Stimulated activated CD4-positive, alpha-beta T cell treated with anti-CD3 and anti-CD28 coated beads, TNF-alpha, amount 100 ng/mL, for 1 hour (primary cell): ENCODE measurements at regions not wholly inside any gene's neighbourhood (a gene's known extent, or its start where the extent isn't known, plus 50 kb on each side); places are given as distances from the start of the nearest gene placed in this dataset.
"Not testable (repeated sequence)": the region's sequence is repeated elsewhere in the genome, so short reads cannot be mapped to it uniquely, and the experiment has no call there.

Source experiments
- DNase-seq, 3 donors: peaks; one replicate each; pipeline ENCODE4 v3.0.0-alpha.2; 2020; ENCODE audit warnings: low read depth in 3 of 3, low spot score in 1 of 3

DNA sequence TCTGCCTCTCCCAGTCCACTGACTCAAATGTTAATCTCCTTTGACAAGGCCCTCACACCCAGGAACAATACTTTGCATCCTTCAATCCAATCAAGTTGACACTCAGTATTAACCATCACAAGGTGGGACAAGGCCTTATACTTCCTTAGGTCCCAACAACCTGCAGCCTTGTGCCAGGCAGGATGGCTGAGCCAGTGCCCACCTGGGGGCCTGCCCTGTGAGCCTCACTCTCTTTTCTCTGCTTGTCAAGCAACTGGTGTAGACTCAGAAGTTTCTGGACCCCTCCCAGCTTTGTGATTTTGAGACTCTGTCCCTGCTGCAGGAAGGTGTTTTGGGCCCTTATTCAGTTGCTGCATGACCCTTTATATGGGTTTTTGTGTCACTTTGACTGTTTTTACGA is 310.0 kb upstream of the C1orf174 start:
- DNase-seq: no peak

GRCh38 chr1:4212796-4213195 is 312.7 kb upstream of the C1orf174 start:
- no peak for DNase-seq

DNA sequence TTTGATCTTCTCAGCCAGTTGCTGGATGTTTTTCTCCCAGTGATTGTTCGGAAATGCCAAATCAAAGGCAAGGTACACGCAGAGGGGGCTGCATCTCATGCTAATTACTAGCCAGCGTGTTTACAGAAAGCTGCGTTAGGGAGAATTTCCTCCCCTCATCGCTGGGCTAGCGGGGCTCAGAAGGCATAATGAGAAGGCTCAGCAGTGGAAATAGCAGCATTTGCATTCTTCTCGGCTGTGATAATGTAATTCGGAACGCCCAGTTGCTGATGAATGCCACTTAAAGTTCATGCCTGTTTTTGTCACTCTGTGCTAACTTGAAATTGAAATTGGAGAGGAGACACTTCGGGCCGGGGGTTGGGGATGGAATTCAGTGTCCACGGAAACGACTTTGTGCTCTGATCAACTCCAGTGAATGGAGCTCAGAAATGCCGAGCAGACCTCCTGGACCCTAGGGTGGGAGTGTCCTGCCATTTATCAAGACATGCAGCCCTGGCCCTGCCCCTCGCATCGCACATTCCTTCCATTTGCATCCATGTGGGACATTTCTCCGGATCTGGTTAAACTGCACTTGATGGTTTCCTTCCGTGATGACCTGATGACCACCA is 313.4 kb upstream of the C1orf174 start:
- no peak for DNase-seq

- DNase-seq: no peak
Observed at GRCh38 chr1:4214826-4215225, 314.8 kb upstream of the C1orf174 start.

DNA sequence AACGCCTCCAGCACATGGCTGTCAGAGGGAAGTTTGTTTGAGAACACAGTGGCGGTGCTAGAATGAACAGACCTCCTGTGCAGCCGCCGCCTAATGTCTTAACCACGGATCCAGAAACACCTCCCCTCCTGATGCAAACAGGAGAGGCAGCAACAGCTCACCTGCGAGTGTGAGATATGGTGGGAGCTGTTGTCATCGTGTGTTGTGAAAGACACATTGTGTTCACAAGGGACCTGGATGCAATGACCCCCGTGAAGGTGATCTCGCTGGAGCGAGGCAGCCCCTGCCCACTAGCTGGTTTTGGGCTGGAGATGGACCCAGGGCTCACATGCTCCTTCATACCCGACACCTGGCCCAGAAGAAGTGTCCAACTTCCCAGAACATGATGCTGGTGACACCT is 315.3 kb upstream of the C1orf174 start:
- DNase-seq: no peak

GRCh38 chr1:4216231-4216630 is 316.2 kb upstream of the C1orf174 start:
- DNase-seq: no peak

- no peak for DNase-seq
Observed at GRCh38 chr1:4218619-4219018, 318.5 kb upstream of the C1orf174 start.

- no peak for DNase-seq
Observed at GRCh38 chr1:4219111-4219510, 319.0 kb upstream of the C1orf174 start.

DNA sequence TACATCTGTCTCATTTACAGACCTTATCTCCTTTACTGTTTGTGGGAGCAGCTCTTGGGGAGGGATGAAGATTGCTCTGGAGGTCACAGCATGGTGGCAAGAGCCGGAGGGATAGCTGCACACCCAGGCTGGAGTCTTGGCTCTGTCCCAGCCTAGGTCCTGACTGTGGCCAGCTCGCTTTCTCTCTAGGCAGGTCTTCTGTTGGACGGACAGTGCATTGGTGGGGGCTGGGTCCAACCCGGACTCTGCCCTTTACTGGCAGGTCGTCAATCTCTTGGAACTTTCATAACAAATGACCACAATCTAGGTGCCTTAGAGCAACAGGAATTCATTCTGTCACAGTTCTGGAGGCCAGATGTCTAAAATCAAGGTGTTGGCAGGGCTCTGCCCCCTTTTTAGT is 319.8 kb upstream of the C1orf174 start:
- no peak for DNase-seq

DNA sequence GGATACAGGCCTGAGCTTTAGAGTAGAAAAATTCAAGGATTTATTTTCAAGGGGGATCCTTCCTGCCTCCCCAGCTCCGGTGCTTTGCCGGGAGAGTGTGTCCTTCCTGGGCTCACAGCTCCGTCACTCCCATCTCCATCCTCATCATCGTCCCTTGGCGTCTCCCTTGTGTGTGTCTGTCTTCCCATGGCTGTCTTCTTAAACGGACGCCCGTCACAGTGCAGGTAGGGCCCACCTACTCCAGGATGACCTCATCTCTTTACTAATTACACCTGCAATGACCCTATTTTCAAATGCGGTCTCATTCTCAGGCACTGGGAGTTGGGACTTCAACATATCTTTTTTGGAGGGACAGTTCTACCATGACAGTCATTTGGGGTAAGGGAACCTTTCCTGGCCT is 320.3 kb upstream of the C1orf174 start:
- DNase-seq: no peak

DNA sequence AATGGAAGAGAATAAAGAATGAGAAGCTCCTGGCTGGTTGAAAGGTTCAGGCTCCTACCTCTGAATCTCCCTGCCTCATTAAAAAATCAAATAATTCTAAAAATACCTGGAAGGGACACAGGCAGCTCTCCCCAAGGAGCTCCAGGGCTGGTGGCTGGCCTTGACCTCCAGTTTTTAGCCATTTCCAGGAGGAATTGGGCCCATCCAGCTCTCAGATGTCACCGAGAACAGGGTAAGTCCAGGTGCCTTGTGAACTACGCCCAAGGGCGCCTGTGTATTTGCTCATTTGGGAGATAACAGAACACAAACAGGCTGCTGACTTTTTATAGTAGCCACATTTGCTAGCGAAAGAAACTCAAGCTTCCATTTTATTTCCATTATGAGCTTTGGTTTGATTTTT is 321.0 kb upstream of the C1orf174 start:
- DNase-seq: no peak

DNA sequence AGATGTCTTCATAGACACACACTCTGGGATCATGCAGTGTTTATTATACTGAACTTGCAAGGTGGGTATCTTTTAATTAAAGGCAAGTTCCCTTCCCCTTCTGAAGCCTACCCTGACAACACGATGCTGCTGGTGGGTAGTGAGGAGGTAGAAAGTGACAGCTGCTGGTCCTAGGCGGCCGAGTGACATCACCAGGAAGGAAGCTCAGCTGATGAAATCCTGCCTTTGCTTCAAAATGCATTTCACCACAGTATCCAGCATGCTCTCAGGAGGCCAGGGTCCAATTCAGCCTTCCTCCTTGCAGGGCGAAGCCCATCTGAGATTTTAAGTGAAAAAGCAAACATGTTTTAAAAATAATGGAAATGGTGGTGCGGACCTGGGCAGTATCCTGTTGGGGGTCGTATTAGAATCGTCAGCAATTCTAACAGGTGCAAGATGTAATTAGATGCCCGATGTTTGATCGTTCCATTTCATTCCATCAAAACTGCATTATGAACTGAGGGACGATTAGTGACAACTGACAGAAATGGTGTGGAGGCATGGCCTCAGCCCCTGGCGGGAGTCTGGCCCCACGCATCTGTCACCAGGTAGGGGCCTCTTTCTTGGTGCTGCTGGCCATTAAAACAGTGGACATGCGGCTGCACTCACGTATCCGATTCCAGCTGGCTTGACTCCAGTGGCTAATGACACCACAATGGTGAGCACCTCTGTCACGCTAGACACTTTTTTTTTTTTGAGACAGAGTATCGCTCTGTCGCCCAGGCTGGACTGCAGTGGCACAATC is 324.8 kb upstream of the C1orf174 start:
- DNase-seq: no peak

DNA sequence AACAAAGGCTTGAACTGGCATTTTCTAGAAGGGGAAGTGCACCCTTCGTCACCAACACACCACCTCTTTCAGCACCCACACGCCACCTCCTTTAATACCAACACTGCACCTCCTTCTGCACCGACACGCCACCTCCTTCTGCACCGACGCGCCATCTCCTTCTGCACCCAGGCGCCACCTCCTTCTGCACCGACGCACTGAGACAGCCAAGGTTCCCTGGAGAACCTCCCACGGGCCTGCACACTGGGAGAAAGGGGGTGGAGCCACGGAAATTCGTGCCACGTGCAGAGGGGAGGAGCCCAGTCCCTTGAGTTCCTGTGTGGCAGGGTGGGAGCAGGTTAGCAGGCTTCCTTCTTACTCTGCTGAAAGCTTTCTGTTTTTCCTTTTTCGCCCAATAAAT is 327.9 kb upstream of the C1orf174 start:
- no peak for DNase-seq

DNA sequence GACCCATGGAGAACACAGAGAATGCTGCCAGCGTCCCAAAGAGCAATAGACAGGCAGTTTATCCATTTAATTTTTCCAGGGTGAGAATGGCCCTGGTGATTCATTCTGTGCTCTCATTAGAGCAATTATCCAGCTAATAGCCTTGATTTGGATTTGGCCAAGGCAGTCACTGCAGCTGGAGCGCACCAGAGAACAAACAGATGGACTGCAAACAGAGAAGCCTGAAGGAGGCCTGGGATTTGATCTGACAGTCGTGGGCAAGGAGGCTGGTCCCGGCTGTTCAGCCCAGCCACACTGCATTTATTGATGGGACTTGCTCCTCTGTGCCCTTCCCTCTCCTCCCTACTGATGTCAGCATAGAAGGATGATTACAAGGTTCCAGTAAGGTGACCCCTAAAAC is 353.9 kb upstream of the C1orf174 start:
- no peak for DNase-seq

DNA sequence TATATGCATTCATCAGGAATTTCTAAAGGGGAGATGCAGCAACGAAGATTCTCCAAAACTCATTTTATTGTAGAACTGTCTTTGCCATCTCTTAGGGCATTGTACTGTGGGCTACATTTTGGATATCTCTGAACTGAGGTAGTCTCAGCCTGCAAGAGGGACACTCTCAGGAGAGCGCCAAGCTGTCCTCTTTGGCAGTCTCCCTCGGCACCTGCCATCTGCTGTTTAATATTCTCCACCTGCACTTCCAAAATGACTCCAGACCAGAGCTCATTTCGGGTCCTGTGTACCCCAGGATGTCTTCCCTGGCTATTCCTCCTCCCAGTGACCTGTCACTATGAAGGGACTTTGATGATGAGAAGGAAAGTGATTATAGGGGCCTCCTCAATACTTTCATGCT is 356.3 kb upstream of the C1orf174 start:
- no peak for DNase-seq

DNA sequence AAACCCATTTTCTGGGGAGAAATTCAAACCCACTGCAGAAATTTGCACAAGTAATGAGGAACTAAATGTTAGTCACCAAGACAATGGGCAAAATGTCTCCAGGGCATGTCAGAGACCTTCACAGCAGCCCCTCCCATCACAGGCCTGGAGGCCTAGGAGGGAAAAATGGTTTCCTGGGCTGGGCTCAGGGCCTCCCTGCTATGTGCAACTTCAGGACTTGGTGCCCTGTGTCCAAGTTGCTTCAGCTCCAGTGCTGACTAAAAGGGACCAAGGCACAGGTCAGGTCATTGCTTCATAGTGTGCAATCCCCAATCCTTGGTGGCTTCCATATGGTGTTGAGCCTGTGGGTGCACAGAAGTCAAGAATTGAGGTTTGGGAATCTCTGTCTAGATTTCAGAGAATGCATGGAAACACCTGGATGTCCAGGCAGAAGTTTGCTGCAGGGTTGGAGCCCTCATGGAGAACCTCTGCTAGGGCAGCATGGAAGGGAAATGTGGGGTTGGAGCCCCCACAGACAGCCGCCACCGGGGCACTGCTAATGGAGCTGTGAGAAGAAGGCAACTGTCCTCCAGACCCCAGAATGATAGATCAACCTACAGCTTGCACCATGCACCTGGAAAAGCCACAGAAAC is 358.2 kb upstream of the C1orf174 start:
- not testable (repeated sequence) for DNase-seq

DNA sequence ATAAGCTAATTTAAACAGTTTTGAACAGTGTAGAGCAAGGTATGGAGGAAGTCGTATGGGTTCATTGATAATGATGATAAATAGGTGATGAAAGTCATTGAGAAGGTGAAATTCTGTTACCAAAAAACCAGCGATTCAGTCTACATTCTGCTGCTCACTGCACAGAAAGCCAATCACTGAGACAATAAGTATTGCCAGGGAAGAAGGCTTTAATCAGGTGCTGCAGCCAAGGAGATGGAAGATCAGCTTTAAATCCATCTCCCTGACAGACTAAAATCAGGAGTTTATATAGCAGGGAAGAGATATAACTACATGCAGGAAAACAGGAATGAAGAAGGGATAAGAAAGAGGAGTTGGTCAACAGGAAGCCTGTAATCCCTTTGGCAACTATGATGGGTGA is 361.3 kb upstream of the C1orf174 start:
- DNase-seq: no peak

DNA sequence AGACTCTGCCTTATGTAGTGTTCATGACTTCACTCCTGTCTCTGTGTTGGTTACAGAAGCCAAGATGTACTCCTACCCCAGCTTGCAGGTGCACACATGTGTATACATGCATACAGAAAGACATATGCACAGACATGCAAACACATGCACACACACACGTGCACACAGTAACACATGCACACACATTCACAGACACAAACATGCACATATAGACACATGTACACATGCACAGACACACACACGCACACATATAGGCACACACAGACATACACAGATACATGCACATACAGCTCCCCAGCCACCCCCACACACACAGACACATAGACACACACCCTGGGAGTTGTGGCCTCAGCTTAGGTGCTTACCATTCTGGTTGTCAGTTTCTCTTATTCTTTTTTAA is 362.6 kb upstream of the C1orf174 start:
- no peak for DNase-seq

DNA sequence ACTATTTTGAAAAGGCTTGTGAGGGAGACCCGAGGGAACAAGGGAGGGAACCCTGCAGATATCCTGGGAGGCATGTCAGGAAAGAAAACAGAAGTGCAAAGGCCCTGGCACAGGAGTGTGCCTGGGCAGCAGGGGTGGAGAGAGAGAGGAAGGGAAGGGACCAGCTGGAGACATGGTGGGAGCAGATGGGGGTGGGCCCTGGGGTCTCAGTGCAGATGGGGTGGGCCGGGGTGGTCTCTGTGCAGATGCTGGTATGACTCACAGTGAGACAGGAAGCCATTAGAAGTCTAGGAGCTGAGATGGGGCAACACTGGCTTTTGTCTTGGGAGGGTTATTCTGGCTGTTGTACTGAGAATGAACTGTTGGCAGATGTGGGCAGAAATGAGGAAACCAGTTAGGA is 363.6 kb upstream of the C1orf174 start:
- no peak for DNase-seq

DNA sequence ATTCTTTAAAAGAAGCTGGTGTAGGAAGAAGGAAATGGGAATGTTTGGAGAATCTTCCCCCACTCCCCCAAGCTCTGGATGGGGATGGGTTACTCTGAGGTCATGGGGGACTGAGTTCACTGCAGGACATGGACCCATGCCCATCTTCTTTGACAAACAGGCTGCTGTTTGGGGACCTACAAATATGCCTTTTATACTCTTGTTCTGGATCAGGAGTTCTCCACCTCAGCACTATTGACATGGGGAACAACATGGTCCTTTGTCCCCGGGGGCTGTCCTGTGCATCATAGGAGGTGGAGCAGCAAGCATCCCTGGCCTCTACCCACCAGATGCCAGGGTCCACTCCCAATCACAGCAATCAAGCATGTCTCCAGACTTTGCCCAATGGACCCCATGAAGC is 365.8 kb upstream of the C1orf174 start:
- no peak for DNase-seq

GRCh38 chr1:4267381-4268261 is 367.5 kb upstream of the C1orf174 start:
- DNase-seq: no peak
